NCI-H2196 (cell line): ENCODE measurements at regions not wholly inside any gene's neighbourhood (a gene's known extent, or its start where the extent isn't known, plus 50 kb on each side); places are given as distances from the start of the nearest gene placed in this dataset.

ENCODE experiments used
- DNase-seq: peaks from one replicate; lab custom pipeline; 2025; ENCODE audit not compliant: unreplicated experiment; lab: John Stamatoyannopoulos, UW

GRCh38 chr12:93011100-93011499 lies 82.0 kb upstream of the EEA1 start:
- no peak for DNase-seq

- DNase-seq, result peak; percentile 13
Measured at GRCh38 chr12:93015871-93016751, 87.0 kb upstream of the EEA1 start.

- DNase-seq, result no peak
Measured at GRCh38 chr12:93016752-93017350, 87.8 kb upstream of the EEA1 start.

GRCh38 chr12:93018610-93019009 lies 89.5 kb upstream of the EEA1 start:
- no peak for DNase-seq

GRCh38 chr12:93019212-93019927 lies 90.3 kb upstream of the EEA1 start:
- no peak for DNase-seq

- DNase-seq, result peak; percentile 28
Measured at GRCh38 chr12:93019975-93020630, 91.0 kb upstream of the EEA1 start.

- DNase-seq, result no peak
Measured at GRCh38 chr12:93020631-93021597, 91.8 kb upstream of the EEA1 start.

GRCh38 chr12:93022603-93023340 lies 93.7 kb upstream of the EEA1 start:
- no peak for DNase-seq

- peak; percentile 19 for DNase-seq
Measured at GRCh38 chr12:93025145-93026103, 96.3 kb upstream of the EEA1 start.

- no peak for DNase-seq
Measured at GRCh38 chr12:93027041-93027440, 97.9 kb upstream of the EEA1 start.

- DNase-seq, result no peak
Measured at GRCh38 chr12:93029091-93029490, 100.0 kb upstream of the EEA1 start.

GRCh38 chr12:93031028-93031427 lies 101.9 kb upstream of the EEA1 start:
- no peak for DNase-seq

GRCh38 chr12:93032758-93033157 lies 103.7 kb upstream of the EEA1 start:
- DNase-seq, result no peak

- no peak for DNase-seq
Measured at GRCh38 chr12:93033948-93034347, 104.9 kb upstream of the EEA1 start.

- DNase-seq, result no peak
Measured at GRCh38 chr12:93039062-93039461, 110.0 kb upstream of the EEA1 start.

GRCh38 chr12:93039930-93040329 lies 110.8 kb upstream of the EEA1 start:
- no peak for DNase-seq

GRCh38 chr12:93040367-93040766 lies 111.3 kb upstream of the EEA1 start:
- no peak for DNase-seq

GRCh38 chr12:93041416-93041815 lies 112.3 kb upstream of the EEA1 start:
- no peak for DNase-seq
